NCI-H446 (cell line): ENCODE measurements at regions not wholly inside any gene's neighbourhood (a gene's known extent, or its start where the extent isn't known, plus 50 kb on each side); places are given as distances from the start of the nearest gene placed in this dataset.

Experiments used
- DNase-seq, 2 experiments: peaks; one replicate each; lab custom pipeline; 2025; lab: John Stamatoyannopoulos, UW

- no peak for DNase-seq
Measured at GRCh38 chr2:66721776-66722175, 286.9 kb downstream of the MEIS1 start.

- no peak for DNase-seq
Measured at GRCh38 chr2:66724241-66724640, 289.3 kb downstream of the MEIS1 start.

GRCh38 chr2:66729416-66730330 is 294.7 kb downstream of the MEIS1 start:
- DNase-seq = no peak

- DNase-seq = no peak
Measured at GRCh38 chr2:66730441-66730840, 295.5 kb downstream of the MEIS1 start.

- DNase-seq = peak in 1 of 2 experiments; percentile 58
Measured at GRCh38 chr2:66733364-66733999, 298.6 kb downstream of the MEIS1 start.

GRCh38 chr2:66748939-66749338 is 314.0 kb downstream of the MEIS1 start:
- no peak for DNase-seq

- no peak for DNase-seq
Measured at GRCh38 chr2:66749566-66749965, 314.6 kb downstream of the MEIS1 start.

GRCh38 chr2:66753257-66753656 is 318.3 kb downstream of the MEIS1 start:
- no peak for DNase-seq

- no peak for DNase-seq
Measured at GRCh38 chr2:66753660-66754059, 318.7 kb downstream of the MEIS1 start.

- DNase-seq = no peak
Measured at GRCh38 chr2:66755974-66756373, 321.0 kb downstream of the MEIS1 start.

- DNase-seq = no peak
Measured at GRCh38 chr2:66761826-66762225, 326.9 kb downstream of the MEIS1 start.

GRCh38 chr2:66762761-66763160 is 327.8 kb downstream of the MEIS1 start:
- no peak for DNase-seq

GRCh38 chr2:66766582-66766981 is 331.7 kb downstream of the MEIS1 start:
- DNase-seq = no peak

GRCh38 chr2:66771359-66771976 is 336.5 kb downstream of the MEIS1 start:
- no peak for DNase-seq

- DNase-seq = no peak
Measured at GRCh38 chr2:66772618-66773017, 337.7 kb downstream of the MEIS1 start.

GRCh38 chr2:66775730-66776422 is 341.0 kb downstream of the MEIS1 start:
- no peak for DNase-seq

GRCh38 chr2:66781804-66782203 is 346.9 kb downstream of the MEIS1 start:
- no peak for DNase-seq

- DNase-seq = no peak
Measured at GRCh38 chr2:66782780-66783361, 347.9 kb downstream of the MEIS1 start.

- peak in 1 of 2 experiments; percentile 4 for DNase-seq
Measured at GRCh38 chr2:66789741-66790140, 354.8 kb downstream of the MEIS1 start.

GRCh38 chr2:66790651-66791181 is 355.8 kb downstream of the MEIS1 start:
- no peak for DNase-seq

- DNase-seq = no peak
Measured at GRCh38 chr2:66794070-66794469, 359.1 kb downstream of the MEIS1 start.

- no peak for DNase-seq
Measured at GRCh38 chr2:66794551-66794950, 359.6 kb downstream of the MEIS1 start.
